GM19035 (cell line): ENCODE measurements at regions not wholly inside any gene's neighbourhood (a gene's known extent, or its start where the extent isn't known, plus 50 kb on each side); places are given as distances from the start of the nearest gene placed in this dataset.

Experiments
- ATAC-seq: cut with Tn5 transposase; IDR thresholded peaks from one replicate; pipeline ENCODE4 v1.9.1; 2021; ENCODE audit not compliant: unreplicated experiment

GRCh38 chr7:145665499-145666258 lies 450.9 kb upstream of the CNTNAP2 start:
- ATAC-seq = no peak

DNA sequence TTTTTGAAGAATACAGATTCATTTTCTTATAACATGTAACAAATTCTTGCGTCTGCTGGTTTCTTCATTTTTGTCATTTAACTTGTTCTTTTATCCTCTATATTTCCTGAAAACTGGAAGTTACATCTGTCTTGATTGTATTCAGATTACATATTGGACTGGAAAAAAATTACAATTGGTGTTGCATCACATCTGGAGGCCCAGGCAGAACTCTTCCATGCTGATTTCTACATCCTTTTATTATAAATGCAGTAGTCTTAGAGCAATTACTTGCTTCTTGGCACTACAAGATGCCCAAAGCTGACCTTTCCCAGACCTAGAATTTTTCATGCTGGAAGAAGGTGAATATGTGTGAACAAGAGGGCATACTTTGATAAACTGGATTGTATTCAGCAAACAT lies 460.9 kb upstream of the CNTNAP2 start:
- no peak for ATAC-seq

GRCh38 chr7:145645135-145645515 lies 471.5 kb upstream of the CNTNAP2 start:
- ATAC-seq = no peak

DNA sequence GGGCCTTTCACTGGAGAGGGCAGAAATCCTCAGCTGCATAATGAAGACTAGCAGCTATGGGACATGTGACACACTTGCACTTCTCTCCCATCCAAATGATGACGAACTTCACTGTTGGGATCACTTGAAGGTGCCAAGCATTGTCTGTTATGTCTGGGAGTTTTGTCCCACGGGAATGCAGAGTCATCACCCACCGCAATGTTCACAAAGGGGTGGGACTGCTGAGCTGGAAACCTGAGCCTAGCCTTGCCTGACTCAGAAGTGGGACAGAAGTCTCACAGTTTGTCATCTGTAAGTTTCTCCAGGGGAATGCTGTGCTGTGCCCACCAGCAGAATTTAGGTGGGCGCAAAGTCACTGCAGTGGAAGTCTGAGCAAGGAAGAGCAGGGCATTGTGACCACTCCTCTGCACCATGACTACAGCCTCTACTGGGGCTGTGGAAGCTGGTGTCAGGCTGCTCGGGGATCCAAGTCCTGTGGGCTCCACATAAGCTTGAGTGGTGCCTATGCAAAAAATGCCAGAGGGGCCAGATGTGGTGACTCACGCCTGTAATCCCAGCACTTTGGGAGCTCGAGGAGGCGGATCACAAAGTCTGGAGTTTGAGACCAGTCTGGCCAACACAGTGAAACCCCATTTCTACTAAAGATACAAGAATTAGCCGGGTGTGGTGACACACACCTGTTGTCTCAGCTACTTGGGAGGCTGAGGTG lies 472.0 kb upstream of the CNTNAP2 start:
- no peak for ATAC-seq

- ATAC-seq = no peak
Measured at GRCh38 chr7:145643981-145644380, 472.6 kb upstream of the CNTNAP2 start.

GRCh38 chr7:145633513-145633912 lies 483.1 kb upstream of the CNTNAP2 start:
- no peak for ATAC-seq

- no peak for ATAC-seq
Measured at GRCh38 chr7:145624618-145625017, 492.0 kb upstream of the CNTNAP2 start.

DNA sequence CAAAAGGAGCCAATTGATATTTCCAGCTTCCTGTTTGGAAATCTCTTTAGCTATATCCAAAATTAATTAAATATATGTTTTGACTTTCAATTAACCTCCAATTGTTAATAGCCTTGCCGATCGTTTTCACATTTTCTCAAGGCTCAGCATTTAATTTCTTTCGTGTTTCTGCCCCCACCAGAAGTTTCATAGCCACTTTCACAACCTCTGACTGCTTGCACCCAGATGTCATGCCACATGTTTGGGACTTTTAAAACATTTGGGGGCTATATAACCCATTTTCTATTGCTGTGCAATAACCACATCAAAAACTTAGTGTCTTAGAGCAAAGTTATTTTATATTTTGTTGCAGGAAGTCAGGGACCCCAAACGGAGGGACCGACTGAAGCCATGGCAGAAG lies 510.6 kb upstream of the CNTNAP2 start:
- ATAC-seq = no peak

DNA sequence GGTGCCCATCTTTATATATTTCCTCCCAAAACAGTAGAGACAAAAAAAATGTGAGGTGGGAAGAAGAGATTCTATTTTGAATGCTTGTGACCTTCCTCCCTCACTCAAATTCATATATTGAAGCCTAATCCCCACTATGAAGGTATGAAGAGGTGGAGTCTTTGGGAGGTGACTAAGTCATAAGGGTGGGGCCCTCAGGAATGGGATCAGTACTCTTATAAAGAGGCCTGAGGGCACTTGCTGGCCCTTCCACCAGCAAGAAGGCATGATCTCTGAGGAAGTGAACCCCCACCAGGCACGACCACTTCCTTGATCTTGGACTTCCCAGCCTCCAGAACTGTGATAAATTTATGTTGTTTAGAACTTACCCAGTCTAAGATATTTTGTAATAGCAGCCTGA lies 517.2 kb upstream of the CNTNAP2 start:
- ATAC-seq = no peak

- no peak for ATAC-seq
Measured at GRCh38 chr7:145584401-145584800, 532.2 kb upstream of the CNTNAP2 start.

GRCh38 chr7:145582742-145583303 lies 533.8 kb upstream of the CNTNAP2 start:
- no peak for ATAC-seq

DNA sequence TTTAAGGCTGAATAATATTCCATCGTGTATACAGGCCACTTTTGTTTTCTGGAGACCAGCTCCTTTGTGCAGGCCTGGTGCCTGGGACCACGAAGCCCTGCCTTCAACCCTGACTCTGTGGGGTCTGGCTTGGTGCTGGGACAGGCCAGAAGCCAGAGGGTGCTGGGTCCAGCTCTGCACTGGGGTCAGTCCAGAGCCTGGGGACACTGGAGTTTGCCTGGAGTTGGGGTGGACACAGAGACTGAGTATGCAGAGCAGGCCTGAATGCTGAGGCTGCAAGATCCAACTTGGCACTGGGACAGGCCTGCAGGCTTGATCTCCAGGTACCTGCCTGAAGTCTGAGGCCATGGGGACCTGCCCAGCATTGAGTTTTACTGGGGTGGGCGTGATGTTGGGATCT lies 558.8 kb upstream of the CNTNAP2 start:
- ATAC-seq = no peak

GRCh38 chr7:145543242-145543641 lies 573.4 kb upstream of the CNTNAP2 start:
- no peak for ATAC-seq

DNA sequence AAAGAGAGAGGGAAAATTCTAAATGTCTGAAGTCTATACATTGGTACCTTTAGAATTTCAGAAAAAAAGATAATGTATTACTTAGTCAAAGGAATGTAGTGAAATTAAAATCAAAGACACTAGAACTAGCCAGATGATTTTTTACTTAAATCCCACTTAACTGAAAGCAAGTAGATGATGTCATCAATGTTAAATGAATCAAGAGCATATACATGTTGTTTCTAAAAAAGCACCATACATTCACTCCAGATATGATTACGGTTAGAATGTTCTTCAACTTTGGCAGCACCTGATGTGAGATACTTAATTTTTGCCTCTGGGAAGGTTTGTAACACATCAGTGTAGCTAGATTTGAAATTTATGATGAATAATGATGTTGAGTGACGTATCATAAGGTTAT lies 576.7 kb upstream of the CNTNAP2 start:
- ATAC-seq = no peak

DNA sequence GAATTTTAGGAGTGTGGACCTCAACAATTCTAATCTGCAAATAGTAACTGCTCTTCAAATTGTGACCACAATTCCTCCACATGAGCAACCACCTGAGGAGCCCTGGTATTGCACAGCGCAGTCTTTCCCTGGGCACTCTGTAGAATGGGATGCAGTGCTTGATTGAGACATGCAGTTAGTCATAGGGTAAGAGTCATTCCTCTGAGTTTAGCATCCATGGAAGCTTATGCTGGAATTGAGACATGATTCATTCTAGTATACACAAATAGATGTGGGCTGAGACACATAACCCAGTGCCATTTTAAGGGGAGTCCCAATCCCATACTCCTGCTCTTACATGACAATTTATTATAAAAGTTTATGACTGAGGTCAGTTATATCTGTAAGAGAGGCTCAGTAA lies 582.3 kb upstream of the CNTNAP2 start:
- ATAC-seq = no peak

- no peak for ATAC-seq
Measured at GRCh38 chr7:145520284-145520683, 596.3 kb upstream of the CNTNAP2 start.

- no peak for ATAC-seq
Measured at GRCh38 chr7:145511004-145511403, 605.6 kb upstream of the CNTNAP2 start.

DNA sequence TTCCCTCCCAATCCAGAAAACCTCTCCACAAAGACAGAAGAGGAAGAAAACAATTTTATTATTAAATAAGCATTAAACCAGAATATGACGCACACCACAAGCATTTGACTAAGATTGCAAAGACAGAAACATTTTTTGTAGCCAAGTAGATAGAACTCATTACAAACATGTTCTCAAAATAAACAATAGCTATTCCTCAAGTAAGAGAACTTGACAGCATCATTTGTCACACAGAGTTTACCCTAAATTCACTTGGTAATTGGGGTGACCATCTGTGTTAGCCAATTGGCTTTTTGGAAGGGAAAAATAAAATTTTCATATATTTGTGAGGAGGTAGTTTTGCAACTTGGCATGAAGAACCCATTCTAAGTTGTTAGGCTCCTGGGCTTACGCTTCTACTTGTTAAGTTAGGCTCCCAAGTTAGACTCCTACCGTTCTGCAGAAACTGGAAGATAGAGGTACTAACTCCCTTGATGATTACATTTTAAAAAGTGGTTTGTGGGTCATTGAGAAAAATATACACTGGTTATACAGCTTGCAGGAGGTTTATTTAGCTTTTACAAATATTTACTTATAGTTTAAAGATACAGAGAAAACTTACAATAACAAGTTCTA lies 618.6 kb upstream of the CNTNAP2 start:
- no peak for ATAC-seq

DNA sequence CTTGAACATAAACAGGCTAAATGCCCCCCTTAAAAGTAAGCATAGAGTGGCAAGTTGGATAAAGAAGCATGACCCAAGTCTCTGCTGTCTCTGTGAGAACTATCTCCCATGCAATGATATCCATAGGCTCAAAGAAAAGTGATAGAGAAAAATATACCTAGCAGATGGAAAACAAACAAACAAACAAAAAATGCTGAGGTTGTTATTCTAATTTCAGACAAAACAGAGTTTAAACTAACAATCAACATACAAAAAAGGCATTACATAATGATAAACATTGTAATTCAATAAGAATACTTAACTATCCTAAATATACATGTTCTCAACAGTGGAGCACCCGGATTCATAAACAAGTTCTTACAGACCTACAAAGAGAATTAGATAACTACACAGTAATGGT lies 626.2 kb upstream of the CNTNAP2 start:
- ATAC-seq = no peak

DNA sequence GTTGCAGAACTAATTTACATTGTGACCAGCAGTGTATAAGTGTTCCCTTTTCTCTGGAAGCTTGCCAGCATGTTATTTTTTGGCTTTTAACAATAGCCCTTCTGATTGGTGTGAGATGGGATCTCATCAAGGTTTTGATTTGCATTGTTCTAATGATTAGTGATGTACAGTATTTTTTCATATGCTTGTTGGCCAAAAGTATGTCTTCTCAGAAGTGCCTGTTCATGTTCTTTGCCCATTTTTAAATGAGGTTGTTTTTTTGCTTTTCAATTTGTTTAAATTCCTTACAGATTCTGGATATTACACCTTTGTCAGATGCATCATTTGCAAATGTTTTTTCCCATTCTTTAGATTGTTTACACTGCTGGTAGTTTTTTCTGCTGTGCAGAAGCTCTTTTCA lies 627.0 kb upstream of the CNTNAP2 start:
- no peak for ATAC-seq

GRCh38 chr7:145488816-145489215 lies 627.8 kb upstream of the CNTNAP2 start:
- ATAC-seq = no peak

GRCh38 chr7:145481985-145482384 lies 634.6 kb upstream of the CNTNAP2 start:
- ATAC-seq = no peak
